GM21786 (cell line): ENCODE measurements at regions not wholly inside any gene's neighbourhood (a gene's known extent, or its start where the extent isn't known, plus 50 kb on each side); places are given as distances from the start of the nearest gene placed in this dataset.

Experiments used
- ATAC-seq: cut with Tn5 transposase; IDR thresholded peaks from one replicate; pipeline ENCODE4 v1.9.1; 2021; ENCODE audit not compliant: unreplicated experiment

GRCh38 chr13:82867284-82867683 is 1015.0 kb downstream of the SLITRK1 start:
- no peak for ATAC-seq

DNA sequence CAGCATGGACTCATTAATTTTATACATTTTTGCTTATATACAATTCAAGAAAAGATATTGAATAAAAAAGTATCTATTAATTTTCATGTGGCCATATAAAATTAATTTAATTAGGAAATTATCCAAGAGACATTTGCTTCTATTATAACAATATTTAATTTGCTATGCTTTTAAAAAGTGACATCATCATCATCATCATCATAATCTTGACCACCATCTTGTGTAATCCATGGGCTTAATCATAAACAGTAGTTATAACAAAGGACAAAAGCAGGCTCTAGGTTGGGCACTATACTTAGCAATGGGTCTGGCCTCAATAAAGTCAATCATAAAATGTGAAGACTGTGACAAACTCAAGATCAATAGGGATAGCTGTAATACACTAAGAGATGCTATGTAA is 1031.6 kb downstream of the SLITRK1 start:
- ATAC-seq, result no peak

DNA sequence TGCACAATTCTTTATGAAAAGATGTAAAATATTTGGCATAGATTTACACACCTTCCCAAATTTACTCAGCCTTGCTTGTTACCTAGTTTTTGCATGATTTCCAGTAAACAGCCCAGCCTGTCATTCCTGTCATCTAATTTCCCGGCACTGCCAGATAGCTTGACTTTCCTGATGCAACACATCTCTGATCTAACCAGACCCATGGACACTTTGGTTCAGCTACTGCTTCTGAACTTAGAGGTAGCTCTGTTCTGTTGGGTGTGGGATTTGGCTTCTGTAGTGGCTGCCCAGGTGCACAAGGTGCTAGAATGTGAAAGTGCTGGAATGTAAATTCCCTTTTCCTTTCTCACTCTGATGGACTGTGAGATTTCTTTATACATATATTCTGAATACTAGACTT is 1033.5 kb downstream of the SLITRK1 start:
- ATAC-seq, result no peak

DNA sequence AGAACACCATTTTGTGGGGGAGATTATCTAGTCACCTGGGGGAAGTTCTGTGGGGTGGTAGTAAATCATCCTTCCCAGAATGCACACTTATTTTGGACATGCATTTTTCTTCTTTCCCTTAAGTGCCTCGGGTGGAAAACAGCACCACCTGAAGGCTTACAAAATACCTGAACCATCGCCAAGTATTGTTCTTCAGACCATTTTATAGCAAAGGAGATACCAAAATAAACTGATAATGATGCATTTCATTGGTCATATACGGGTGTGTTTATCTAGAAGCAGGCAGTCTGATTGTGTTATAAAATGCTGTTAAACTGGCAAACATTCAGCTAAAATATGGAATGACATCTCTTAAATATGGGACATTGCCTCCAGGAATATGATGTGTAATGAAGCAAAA is 1034.7 kb downstream of the SLITRK1 start:
- no peak for ATAC-seq

DNA sequence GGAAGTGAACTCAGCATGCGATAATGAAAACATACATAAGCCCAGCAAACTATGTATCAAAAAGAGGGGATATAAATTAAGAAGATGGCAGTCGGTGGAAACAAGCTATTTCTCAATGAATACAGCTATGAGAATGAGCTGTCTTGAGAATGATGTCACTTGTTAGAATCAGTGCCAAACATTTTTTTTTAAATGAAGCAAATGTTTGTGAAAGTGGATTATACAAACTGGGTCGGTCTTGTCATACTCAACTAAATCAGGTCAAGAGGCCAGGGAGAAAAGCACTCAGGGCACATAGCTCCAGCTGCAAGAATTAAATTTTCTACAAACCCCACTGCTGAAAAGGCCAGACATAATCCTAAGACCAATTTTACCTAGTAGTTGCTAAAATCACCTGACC is 1048.4 kb downstream of the SLITRK1 start:
- no peak for ATAC-seq

GRCh38 chr13:82829040-82829439 is 1053.2 kb downstream of the SLITRK1 start:
- no peak for ATAC-seq

GRCh38 chr13:82827724-82828123 is 1054.5 kb downstream of the SLITRK1 start:
- ATAC-seq, result no peak

DNA sequence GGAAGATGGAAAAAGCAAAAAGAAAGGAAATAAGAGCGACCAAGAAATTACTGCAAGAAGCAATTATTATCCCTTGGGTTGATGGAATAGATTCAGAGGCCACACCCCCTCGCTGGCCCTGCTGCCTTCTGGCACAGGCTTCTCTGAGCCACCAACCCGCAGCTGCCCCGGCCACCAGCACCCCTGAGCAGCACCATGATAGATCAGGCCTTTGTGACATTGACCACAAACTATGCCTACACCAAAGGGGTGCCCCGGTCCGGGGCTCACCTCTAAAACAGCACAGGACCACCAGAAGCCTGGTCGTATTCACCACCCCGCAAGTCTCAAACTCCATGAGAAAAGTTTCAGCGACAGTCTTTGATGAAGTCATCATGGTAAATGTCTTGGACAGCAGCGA is 1059.3 kb downstream of the SLITRK1 start:
- no peak for ATAC-seq

GRCh38 chr13:82817133-82817532 is 1065.1 kb downstream of the SLITRK1 start:
- no peak for ATAC-seq

DNA sequence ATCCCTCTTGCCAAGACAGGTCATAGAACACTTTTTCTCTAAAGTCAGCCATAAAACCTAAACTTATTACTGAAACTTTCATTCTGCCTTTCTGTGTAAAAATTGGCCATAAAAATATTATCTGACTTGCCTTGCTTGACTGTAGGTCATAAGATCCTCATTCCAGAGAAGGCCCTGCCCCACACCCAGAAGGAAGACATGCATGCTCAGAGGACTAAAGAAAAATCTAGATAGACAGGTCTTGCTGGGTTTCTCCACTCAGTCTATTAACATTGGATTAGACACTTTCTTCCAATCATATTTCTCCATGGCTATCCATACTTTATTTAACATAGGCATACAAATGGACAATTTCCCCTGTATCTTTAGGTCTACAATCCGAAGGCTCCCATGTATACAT is 1066.5 kb downstream of the SLITRK1 start:
- no peak for ATAC-seq

DNA sequence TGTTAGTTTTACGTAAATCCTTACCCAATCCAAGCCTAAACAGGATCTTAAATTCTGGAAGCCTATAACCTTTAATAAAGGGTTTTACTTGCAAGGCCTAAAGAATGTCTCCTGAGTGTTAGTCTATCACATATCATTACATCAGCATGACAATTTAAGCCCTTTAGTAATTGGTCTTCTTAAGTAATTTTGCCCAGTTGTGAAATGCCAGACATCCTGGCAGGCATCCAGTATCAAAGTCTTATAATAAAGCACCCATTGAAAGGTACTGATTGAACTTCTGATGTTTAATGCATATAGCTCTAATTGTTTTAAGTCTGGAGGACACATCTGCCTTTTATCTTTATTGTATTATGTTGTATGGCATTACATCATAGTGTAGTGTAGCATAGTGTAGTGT is 1078.9 kb downstream of the SLITRK1 start:
- ATAC-seq, result no peak

GRCh38 chr13:82802528-82802927 is 1079.7 kb downstream of the SLITRK1 start:
- ATAC-seq, result no peak

- no peak for ATAC-seq
Observed at GRCh38 chr13:82800391-82800790, 1081.9 kb downstream of the SLITRK1 start.

- no peak for ATAC-seq
Observed at GRCh38 chr13:82797876-82798275, 1084.4 kb downstream of the SLITRK1 start.

DNA sequence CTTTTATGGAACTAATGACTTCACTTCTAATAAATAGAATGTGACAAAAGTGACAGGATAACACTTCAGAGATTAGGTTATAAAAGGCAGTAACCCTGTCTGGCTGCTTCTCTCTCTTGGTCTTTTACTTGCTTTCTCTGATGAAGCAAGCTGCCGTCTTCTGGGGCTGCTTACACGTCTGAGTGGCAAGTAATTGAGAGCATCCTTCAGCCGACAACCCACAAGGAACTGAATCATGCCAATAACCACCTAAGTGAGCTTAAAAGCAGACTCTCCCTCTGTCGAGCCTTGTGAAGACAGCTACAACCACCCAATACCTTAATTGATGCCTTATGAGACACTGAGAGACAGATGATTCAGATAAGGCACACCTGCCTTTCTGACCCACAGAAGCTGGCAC is 1091.2 kb downstream of the SLITRK1 start:
- no peak for ATAC-seq

- ATAC-seq, result no peak
Observed at GRCh38 chr13:82772816-82773215, 1109.5 kb downstream of the SLITRK1 start.

- no peak for ATAC-seq
Observed at GRCh38 chr13:82766732-82767321, 1115.4 kb downstream of the SLITRK1 start.

DNA sequence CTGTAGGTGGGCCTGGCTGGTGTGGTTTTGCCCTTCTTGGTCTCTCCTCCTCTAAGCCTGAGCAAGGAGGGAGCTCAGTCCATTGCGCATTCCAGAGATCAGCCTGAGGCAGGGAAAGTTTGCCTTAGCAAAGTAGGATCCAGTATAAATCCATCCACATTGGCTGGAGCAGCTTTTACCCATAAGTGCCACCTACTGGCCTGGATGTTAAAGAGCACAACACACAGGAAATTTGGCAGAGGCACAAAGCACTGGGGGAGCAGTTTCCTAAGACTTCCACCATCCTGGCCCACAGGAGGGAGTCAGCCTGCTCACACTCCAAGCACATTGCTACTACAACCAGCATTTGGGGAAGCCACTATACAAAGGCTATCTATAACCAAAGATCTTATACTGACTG is 1124.2 kb downstream of the SLITRK1 start:
- no peak for ATAC-seq

DNA sequence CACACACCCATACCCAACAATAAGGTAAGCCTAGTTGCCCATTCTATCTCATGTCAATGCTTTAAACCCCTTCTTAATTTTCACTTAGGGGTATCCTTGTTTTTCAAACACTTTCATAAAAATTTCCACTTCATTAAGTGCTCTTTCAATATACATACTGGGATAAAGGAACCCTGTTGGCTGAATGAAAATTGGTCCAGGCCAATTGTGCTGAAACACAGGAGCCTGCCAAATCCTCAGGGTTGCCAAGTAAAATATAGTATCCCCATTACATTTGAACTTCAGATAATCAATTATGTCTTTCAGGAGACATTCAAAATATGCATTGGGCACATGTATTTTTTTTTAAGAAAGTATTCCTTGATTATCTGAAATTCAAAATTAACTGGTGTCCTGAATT is 1131.1 kb downstream of the SLITRK1 start:
- ATAC-seq, result no peak

- no peak for ATAC-seq
Observed at GRCh38 chr13:82749551-82749950, 1132.7 kb downstream of the SLITRK1 start.

DNA sequence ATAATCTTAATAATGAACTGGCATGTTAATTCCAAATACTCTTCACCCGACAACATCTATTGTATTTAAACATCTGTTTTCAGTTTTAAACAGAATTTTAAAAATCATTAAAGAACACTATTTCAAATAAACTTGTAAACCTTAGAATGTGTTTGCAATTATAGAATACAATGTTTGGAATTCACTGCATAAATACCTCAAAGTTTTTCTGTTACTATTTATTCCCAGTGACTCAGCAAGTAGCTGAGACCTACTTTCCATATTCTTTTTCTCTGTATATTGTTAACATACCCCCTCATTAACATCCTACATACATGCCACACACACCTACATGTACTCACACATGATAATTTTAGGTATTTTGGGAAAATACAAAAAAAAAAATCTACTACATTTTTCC is 1134.3 kb downstream of the SLITRK1 start:
- no peak for ATAC-seq

DNA sequence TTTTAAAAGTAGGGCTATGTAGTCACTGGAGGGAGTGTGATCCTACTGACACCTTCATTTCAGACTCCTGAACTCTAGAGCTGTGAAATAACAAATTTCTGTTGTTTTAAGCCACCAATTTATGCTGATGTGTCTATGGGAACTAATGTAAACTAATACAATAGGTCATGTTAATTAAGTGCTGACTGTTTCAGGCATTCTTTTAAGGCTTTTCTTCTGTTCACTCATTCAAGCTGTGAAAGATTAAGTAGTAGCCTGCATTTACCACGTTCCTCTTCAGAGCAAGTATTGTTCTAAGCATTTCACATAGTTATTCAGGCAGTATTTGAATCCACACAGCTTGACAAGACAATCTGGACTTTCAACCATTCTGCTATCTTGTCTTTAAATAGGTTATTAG is 1135.0 kb downstream of the SLITRK1 start:
- ATAC-seq, result no peak

- no peak for ATAC-seq
Observed at GRCh38 chr13:82740442-82740841, 1141.8 kb downstream of the SLITRK1 start.

- no peak for ATAC-seq
Observed at GRCh38 chr13:82739881-82740280, 1142.4 kb downstream of the SLITRK1 start.
